Activated CD8-positive, alpha-beta T cell treated with anti-CD3 and anti-CD28 coated beads for 36 hours (primary cell): ENCODE measurements at regions not wholly inside any gene's neighbourhood (a gene's known extent, or its start where the extent isn't known, plus 50 kb on each side); places are given as distances from the start of the nearest gene placed in this dataset.

Experiments used
- ATAC-seq: fragments of 200-7000 bp; cut with Tn5 transposase; one replicate; pipeline ENCODE4 v1.10.0; 2021; ENCODE audit warnings: mild to moderate bottlenecking, moderate library complexity
- CTCF ChIA-PET: fragments of 350-600 bp; sonication (Branson Sonifier 250); formaldehyde crosslinking; loops from one replicate; lab custom pipeline; 2021; ENCODE audit warnings: antibody characterized with exemption; lab: Charles Lee
- POLR2A ChIA-PET: fragments of 350-600 bp; sonication (Branson Sonifier 250); formaldehyde crosslinking; loops from one replicate; lab custom pipeline; 2021; ENCODE audit warnings: antibody characterized with exemption; lab: Charles Lee
- DNase-seq: peaks from one replicate; pipeline ENCODE4 v3.0.0-alpha.2; 2020
- H3K27ac Mint-ChIP-seq: one replicate; pipeline ENCODE4 v1.8.0; 2021; ENCODE audit warnings: mild to moderate bottlenecking, mixed read lengths
- H3K27me3 Mint-ChIP-seq: one replicate; pipeline ENCODE4 v1.8.0; 2021; ENCODE audit warnings: mixed read lengths
- H3K36me3 Mint-ChIP-seq: one replicate; pipeline ENCODE4 v1.8.0; 2021; ENCODE audit warnings: low read depth, mixed read lengths
- H3K4me1 Mint-ChIP-seq: one replicate; pipeline ENCODE4 v1.8.0; 2021; ENCODE audit warnings: low read depth, mixed read lengths
- H3K4me3 Mint-ChIP-seq: one replicate; pipeline ENCODE4 v1.8.0; 2021; ENCODE audit warnings: mild to moderate bottlenecking, moderate library complexity, mixed read lengths
- H3K9me3 Mint-ChIP-seq: one replicate; pipeline ENCODE4 v1.8.0; 2021; ENCODE audit warnings: mixed read lengths
- intact Hi-C: fragments of 100-400 bp; cut with micrococcal nuclease; formaldehyde crosslinking; loops from one replicate; pipeline ENCODE4 v1.10.0; 2022
- TF ChIP-seq, protein P1 (sequence below): fragments of 200-600 bp; IDR thresholded peaks from one replicate; pipeline ENCODE4 v1.8.0; 2022; ENCODE audit warnings: antibody characterized with exemption, mild to moderate bottlenecking

GRCh38 chr11:104623518-104623917, 274.7 kb downstream of the CASP12 start:
- peak overlapping the region; percentile 16 for H3K27ac Mint-ChIP-seq
- intact Hi-C loops, result no loop called here
- TF ChIP-seq, protein P1, sequence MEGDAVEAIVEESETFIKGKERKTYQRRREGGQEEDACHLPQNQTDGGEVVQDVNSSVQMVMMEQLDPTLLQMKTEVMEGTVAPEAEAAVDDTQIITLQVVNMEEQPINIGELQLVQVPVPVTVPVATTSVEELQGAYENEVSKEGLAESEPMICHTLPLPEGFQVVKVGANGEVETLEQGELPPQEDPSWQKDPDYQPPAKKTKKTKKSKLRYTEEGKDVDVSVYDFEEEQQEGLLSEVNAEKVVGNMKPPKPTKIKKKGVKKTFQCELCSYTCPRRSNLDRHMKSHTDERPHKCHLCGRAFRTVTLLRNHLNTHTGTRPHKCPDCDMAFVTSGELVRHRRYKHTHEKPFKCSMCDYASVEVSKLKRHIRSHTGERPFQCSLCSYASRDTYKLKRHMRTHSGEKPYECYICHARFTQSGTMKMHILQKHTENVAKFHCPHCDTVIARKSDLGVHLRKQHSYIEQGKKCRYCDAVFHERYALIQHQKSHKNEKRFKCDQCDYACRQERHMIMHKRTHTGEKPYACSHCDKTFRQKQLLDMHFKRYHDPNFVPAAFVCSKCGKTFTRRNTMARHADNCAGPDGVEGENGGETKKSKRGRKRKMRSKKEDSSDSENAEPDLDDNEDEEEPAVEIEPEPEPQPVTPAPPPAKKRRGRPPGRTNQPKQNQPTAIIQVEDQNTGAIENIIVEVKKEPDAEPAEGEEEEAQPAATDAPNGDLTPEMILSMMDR, result no peak

DNA sequence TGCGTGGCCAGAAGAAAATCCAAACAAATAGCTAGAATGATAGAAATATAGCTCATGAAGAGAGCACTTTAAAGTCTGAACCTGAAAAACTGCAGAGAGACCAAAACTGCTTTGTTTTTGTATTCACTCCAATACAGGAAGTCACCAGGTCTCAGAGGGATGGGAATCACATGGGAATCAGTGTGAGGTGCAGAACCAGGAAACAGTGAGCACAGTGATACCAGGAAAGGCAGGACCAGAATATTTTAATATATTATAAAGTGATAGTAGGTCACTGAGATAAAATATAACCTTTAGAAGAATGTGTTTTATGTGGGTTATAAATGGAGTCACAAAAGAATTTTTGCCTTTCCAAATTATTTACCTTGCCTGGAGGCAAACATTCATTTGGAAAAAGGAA, 277.3 kb downstream of the CASP12 start:
- DNase-seq, result no peak
- H3K27me3 Mint-ChIP-seq, result no peaks in the 10 kb centered on the region
- TF ChIP-seq, protein P1, result no peak
- peaks cover 6% of the 10 kb centered on the region for H3K36me3 Mint-ChIP-seq
- intact Hi-C loops, result no loop called here
- H3K4me3 Mint-ChIP-seq, result no peak overlapping the region
- ATAC-seq, result no peak
- CTCF ChIA-PET, result no interaction called here
- POLR2A ChIA-PET, result no interaction called here
- peaks cover 10% of the 10 kb centered on the region for H3K9me3 Mint-ChIP-seq
- no peak overlapping the region for H3K27ac Mint-ChIP-seq
- H3K4me1 Mint-ChIP-seq, result peaks cover 23% of the 10 kb centered on the region

More at GRCh38 chr11:104623518-104623917, 274.7 kb downstream of the CASP12 start:
- Mint-ChIP-seq H3K4me1 (peaks cover 23% of the 10 kb centered on the region), H3K4me3 (no peak overlapping the region), H3K27me3 (no peaks in the 10 kb centered on the region), H3K9me3 (peaks cover 1% of the 10 kb centered on the region), H3K36me3 (peaks cover 2% of the 10 kb centered on the region)
- DNase-seq, result no peak
- ChIA-PET CTCF (interaction anchor here (0.6 to 2.2 kb wide), 3 partner anchors 10 to 14 kb away, joined by 3 to 5 read pairs (median 4); no protein-coding TSS in a partner anchor), POLR2A (no interaction called here)
- ATAC-seq, result peak; percentile 56

DNA sequence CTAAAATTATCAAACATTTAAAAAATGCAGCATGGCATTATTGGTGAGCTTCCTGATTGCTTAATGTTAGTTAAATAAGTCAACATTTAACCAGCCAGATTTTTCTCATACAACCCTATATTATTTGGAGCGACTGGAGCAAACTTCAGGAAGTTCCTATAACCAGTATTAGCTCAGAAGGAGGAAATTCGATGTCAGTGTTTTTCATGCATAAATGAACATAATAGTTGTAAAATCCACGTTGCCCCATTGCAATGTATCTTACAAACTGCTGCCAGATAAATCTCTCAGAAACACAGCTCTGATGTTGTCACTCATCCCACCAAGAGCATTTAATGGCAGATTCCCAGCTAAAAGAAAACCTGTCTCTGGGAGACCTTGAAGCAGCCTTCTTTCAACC, 278.5 kb downstream of the CASP12 start:
- Mint-ChIP-seq H3K36me3 (peaks cover 6% of the 10 kb centered on the region), H3K4me1 (peaks cover 26% of the 10 kb centered on the region), H3K4me3 (no peak overlapping the region), H3K27ac (no peak overlapping the region), H3K9me3 (peaks cover 10% of the 10 kb centered on the region), H3K27me3 (no peaks in the 10 kb centered on the region)
- TF ChIP-seq, protein P1, result no peak
- no peak for DNase-seq
- ChIA-PET POLR2A (no interaction called here), CTCF (interaction anchor here (1.1 to 1.5 kb wide), 2 partner anchors 8 to 10 kb away, joined by 3 to 9 read pairs; no protein-coding TSS in a partner anchor)
- no peak for ATAC-seq
- intact Hi-C loops, result loop anchor here (10.0 kb wide), 1 partner anchor 255 kb away; no protein-coding TSS in a partner anchor

DNA sequence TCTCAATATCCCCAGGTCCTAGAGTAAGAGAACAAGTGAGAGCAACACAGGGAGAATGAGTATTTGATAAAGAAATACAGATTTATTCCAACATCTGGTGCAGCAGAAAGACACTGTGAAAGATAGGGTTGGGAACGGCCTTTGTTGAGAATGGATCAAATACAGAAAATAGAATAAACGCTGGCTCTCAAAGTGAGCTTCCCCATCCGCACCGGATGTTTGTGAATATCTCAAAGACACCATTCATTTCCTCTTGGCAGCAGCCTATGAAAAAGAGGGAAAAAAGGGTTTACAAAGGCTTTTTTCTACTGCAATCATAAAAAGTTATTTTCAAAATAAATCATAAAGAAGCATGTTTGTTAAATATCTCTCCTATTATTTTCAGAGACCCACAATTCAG, 279.3 kb downstream of the CASP12 start:
- intact Hi-C loops, result loop anchor here (10.0 kb wide), 1 partner anchor 256 kb away; no protein-coding TSS in a partner anchor
- ChIA-PET CTCF (interaction anchor here (1.5 kb wide), 1 partner anchor 9 kb away, joined by 9 read pairs; no protein-coding TSS in a partner anchor), POLR2A (no interaction called here)
- TF ChIP-seq, protein P1, result no peak
- peaks cover 27% of the 10 kb centered on the region for H3K4me1 Mint-ChIP-seq
- DNase-seq (no peak), ATAC-seq (no peak)
- no peak overlapping the region for H3K27ac Mint-ChIP-seq
- H3K27me3 Mint-ChIP-seq, result no peaks in the 10 kb centered on the region
- no peak overlapping the region for H3K4me3 Mint-ChIP-seq
- H3K9me3 Mint-ChIP-seq, result peaks cover 10% of the 10 kb centered on the region
- peaks cover 6% of the 10 kb centered on the region for H3K36me3 Mint-ChIP-seq

GRCh38 chr11:104614961-104615360, 283.3 kb downstream of the CASP12 start:
- H3K4me1 Mint-ChIP-seq, result peaks cover 23% of the 10 kb centered on the region
- H3K27me3 Mint-ChIP-seq, result no peaks in the 10 kb centered on the region
- intact Hi-C loops, result loop anchor here (10.0 kb wide), 1 partner anchor 260 kb away; no protein-coding TSS in a partner anchor
- H3K36me3 Mint-ChIP-seq, result peaks cover 3% of the 10 kb centered on the region
- peaks cover 8% of the 10 kb centered on the region for H3K9me3 Mint-ChIP-seq
- no peak overlapping the region for H3K4me3 Mint-ChIP-seq
- ChIA-PET CTCF (no interaction called here), POLR2A (no interaction called here)
- no peak overlapping the region for H3K27ac Mint-ChIP-seq
- ATAC-seq, result no peak
- TF ChIP-seq, protein P1, result no peak
- DNase-seq, result no peak
